ENCODE measurements at regions not wholly inside any gene's neighbourhood (a gene's known extent, or its start where the extent isn't known, plus 50 kb on each side); places are given as distances from the start of the nearest gene placed in this dataset.

GRCh38 chr18:22564036-22564435, 146.3 kb upstream of the CTAGE1 start:
- TF ChIP-seq TAF1 (IDR thresholded peaks at IDR 0.05; ENCODE audit: borderline replicate concordance, insufficient read depth, low read length) (no peak), POLR2AphosphoS5 (IDR thresholded peaks at IDR 0.05; ENCODE audit: low read depth, low read length) (no peak), REST (IDR thresholded peaks at IDR 0.05; ENCODE audit: insufficient read depth in 1 of 2, low read depth in 2 of 2, low read length in 2 of 2) (no peak)
